Glutamatergic neuron (in vitro differentiated cells): ENCODE measurements at regions not wholly inside any gene's neighbourhood (a gene's known extent, or its start where the extent isn't known, plus 50 kb on each side); places are given as distances from the start of the nearest gene placed in this dataset.

Experiments used
- DNase-seq: peaks from one replicate; pipeline ENCODE4 v3.0.0; 2022
- H3K27ac Mint-ChIP-seq: one replicate; pipeline ENCODE4 v1.8.0; 2020; ENCODE audit warnings: mild to moderate bottlenecking, mixed read lengths, inconsistent platforms; ENCODE audit not compliant: unreplicated experiment
- H3K27me3 Mint-ChIP-seq: one replicate; pipeline ENCODE4 v1.8.0; 2020; ENCODE audit warnings: mild to moderate bottlenecking, moderate library complexity, mixed read lengths, inconsistent platforms; ENCODE audit not compliant: unreplicated experiment
- H3K36me3 Mint-ChIP-seq: one replicate; pipeline ENCODE4 v1.8.0; 2020; ENCODE audit warnings: mild to moderate bottlenecking, mixed read lengths, inconsistent platforms; ENCODE audit not compliant: unreplicated experiment
- H3K4me1 Mint-ChIP-seq: one replicate; pipeline ENCODE4 v1.8.0; 2020; ENCODE audit warnings: mild to moderate bottlenecking, low read depth, mixed read lengths, inconsistent platforms; ENCODE audit not compliant: unreplicated experiment
- H3K4me3 Mint-ChIP-seq: one replicate; pipeline ENCODE4 v1.8.0; 2020; ENCODE audit warnings: mild to moderate bottlenecking, mixed read lengths, inconsistent platforms; ENCODE audit not compliant: unreplicated experiment
- H3K9me3 Mint-ChIP-seq: one replicate; pipeline ENCODE4 v1.8.0; 2020; ENCODE audit warnings: mild to moderate bottlenecking, moderate library complexity, mixed read lengths, inconsistent platforms; ENCODE audit not compliant: unreplicated experiment
- CTCF ChIP-seq: fragments of 200-600 bp; sonication (generic); IDR thresholded peaks from one replicate; pipeline ENCODE4 v1.5.0; 2021; ENCODE audit not compliant: partially characterized antibody, unreplicated experiment

GRCh38 chr6:113476937-113477839 is 380.0 kb upstream of the MARCKS start:
- Mint-ChIP-seq H3K27me3 (no peaks in the 10 kb centered on the region), H3K36me3 (no peaks in the 10 kb centered on the region), H3K27ac (no peak overlapping the region), H3K4me1 (no peaks in the 10 kb centered on the region), H3K9me3 (no peaks in the 10 kb centered on the region), H3K4me3 (no peak overlapping the region)
- TF ChIP-seq CTCF: no peak
- DNase-seq: no peak

DNA sequence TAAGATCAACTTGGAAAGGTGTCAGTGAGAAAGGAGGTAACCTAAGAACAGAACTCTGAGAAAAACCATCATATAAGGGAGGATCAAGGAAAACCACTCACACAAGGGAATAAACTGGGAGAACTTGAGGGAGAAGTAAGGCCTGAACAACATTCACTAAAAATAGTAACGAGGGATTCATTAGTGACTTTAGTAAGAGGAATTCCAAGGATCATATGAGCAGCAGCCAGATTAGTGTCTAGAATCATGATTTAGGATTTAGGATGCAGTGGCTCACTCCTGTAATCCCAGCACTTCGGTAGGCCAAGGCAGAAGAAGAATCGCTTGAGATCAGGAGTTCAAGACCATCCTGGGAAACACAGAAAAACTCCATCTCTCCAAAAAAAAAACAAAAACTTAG is 376.5 kb upstream of the MARCKS start:
- Mint-ChIP-seq H3K9me3 (no peaks in the 10 kb centered on the region), H3K36me3 (no peaks in the 10 kb centered on the region), H3K27me3 (no peaks in the 10 kb centered on the region), H3K4me1 (no peaks in the 10 kb centered on the region), H3K27ac (no peak overlapping the region), H3K4me3 (no peak overlapping the region)
- no peak for DNase-seq
- TF ChIP-seq CTCF: no peak

- no peaks in the 10 kb centered on the region for H3K9me3 Mint-ChIP-seq
- no peak overlapping the region for H3K4me3 Mint-ChIP-seq
- H3K27me3 Mint-ChIP-seq: no peaks in the 10 kb centered on the region
- H3K27ac Mint-ChIP-seq: no peak overlapping the region
- H3K36me3 Mint-ChIP-seq: no peaks in the 10 kb centered on the region
- DNase-seq: no peak
- no peaks in the 10 kb centered on the region for H3K4me1 Mint-ChIP-seq
- no peak for TF ChIP-seq CTCF
These were observed 375.7 kb upstream of the MARCKS start for GRCh38 chr6:113481458-113481857.

- no peaks in the 10 kb centered on the region for H3K9me3 Mint-ChIP-seq
- no peak for TF ChIP-seq CTCF
- H3K4me1 Mint-ChIP-seq: no peaks in the 10 kb centered on the region
- H3K27ac Mint-ChIP-seq: no peak overlapping the region
- no peaks in the 10 kb centered on the region for H3K36me3 Mint-ChIP-seq
- H3K27me3 Mint-ChIP-seq: no peaks in the 10 kb centered on the region
- no peak for DNase-seq
- no peak overlapping the region for H3K4me3 Mint-ChIP-seq
These were observed 375.2 kb upstream of the MARCKS start for GRCh38 chr6:113481910-113482309.

GRCh38 chr6:113482771-113483170 is 374.4 kb upstream of the MARCKS start:
- no peak overlapping the region for H3K27ac Mint-ChIP-seq
- no peaks in the 10 kb centered on the region for H3K9me3 Mint-ChIP-seq
- no peaks in the 10 kb centered on the region for H3K4me1 Mint-ChIP-seq
- H3K36me3 Mint-ChIP-seq: no peaks in the 10 kb centered on the region
- no peak for TF ChIP-seq CTCF
- no peak for DNase-seq
- no peak overlapping the region for H3K4me3 Mint-ChIP-seq
- H3K27me3 Mint-ChIP-seq: no peaks in the 10 kb centered on the region
